ENCODE measurements at regions not wholly inside any gene's neighbourhood (a gene's known extent, or its start where the extent isn't known, plus 50 kb on each side); places are given as distances from the start of the nearest gene placed in this dataset.
A peak's percentile ranks its signal among the peaks of the same experiment; 100 is the strongest.

DNA sequence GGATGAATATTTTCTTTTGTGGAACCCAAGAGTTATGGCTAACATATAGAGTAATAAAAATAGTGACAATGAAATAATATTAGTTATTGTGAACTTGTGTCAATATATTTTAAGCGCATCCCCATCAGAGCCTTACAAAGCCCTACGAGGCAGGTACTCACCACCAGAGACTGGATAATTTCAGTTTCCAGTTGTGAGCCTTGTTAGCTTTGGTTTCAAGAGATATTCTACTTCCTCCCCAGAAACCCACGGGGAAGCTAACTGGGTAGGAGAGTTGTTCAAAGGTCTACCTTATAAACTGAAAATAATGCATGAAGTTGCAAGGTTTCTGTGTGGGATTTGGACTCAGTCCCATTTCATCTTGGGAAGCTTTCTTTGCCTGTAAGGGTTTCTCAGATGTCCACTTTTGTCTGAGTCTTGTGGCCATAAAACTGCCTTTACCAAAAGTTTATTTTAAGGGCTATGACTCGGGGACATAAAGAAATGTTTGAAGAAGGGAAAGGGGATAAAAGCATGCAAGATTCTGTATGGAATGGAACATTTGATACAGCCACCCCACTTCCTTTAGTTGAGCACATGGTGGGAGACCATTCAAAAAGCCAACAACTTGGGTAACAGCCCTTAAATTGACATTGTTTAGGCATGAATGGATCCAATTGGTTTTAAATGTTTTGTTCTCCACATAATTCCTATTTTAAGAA, 57.4 kb upstream of the ANKRD55 start (continued):
- TF ChIP-seq, protein P1, sequence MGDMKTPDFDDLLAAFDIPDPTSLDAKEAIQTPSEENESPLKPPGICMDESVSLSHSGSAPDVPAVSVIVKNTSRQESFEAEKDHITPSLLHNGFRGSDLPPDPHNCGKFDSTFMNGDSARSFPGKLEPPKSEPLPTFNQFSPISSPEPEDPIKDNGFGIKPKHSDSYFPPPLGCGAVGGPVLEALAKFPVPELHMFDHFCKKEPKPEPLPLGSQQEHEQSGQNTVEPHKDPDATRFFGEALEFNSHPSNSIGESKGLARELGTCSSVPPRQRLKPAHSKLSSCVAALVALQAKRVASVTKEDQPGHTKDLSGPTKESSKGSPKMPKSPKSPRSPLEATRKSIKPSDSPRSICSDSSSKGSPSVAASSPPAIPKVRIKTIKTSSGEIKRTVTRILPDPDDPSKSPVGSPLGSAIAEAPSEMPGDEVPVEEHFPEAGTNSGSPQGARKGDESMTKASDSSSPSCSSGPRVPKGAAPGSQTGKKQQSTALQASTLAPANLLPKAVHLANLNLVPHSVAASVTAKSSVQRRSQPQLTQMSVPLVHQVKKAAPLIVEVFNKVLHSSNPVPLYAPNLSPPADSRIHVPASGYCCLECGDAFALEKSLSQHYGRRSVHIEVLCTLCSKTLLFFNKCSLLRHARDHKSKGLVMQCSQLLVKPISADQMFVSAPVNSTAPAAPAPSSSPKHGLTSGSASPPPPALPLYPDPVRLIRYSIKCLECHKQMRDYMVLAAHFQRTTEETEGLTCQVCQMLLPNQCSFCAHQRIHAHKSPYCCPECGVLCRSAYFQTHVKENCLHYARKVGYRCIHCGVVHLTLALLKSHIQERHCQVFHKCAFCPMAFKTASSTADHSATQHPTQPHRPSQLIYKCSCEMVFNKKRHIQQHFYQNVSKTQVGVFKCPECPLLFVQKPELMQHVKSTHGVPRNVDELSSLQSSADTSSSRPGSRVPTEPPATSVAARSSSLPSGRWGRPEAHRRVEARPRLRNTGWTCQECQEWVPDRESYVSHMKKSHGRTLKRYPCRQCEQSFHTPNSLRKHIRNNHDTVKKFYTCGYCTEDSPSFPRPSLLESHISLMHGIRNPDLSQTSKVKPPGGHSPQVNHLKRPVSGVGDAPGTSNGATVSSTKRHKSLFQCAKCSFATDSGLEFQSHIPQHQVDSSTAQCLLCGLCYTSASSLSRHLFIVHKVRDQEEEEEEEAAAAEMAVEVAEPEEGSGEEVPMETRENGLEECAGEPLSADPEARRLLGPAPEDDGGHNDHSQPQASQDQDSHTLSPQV (IDR thresholded peaks at IDR 0.05): 0 out of 2 replicates have a peak, but pooled peaks have one; percentile 28

DNA sequence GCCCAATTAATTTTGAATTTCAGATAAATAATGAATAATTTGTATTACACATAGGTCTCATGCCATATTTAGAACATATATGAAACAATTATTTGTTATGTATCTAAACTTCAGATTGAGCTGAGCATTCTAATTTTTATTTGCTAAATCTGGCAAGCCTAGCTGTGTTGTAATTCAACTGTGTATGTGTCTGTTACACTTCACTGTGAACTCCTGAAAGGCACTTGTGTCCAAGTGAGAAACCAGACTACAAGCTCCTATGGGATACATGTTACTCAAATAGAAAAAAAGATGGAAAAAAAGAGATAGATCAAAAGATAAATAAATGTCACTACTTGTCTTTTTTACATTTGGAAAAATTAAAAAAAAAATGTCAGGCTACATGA, 56.5 kb upstream of the ANKRD55 start:
- POLR2A ChIA-PET: interaction anchor here (1.5 kb wide), 1 partner anchor 10 kb away, joined by 4 read pairs; no protein-coding TSS in a partner anchor
- H4K20me1 ChIP-seq (replicated peaks; ENCODE audit: control insufficient read depth, insufficient read depth, low read length): no peaks in the 10 kb centered on the region
- H3K9me1 ChIP-seq (ENCODE audit: control insufficient read depth, insufficient read depth, low read length): no peaks in the 10 kb centered on the region
- intact Hi-C loops (cut with micrococcal nuclease): no loop called here
- DNase-seq (ENCODE audit: extremely low read depth in 1 of 4, low spot score in 3 of 4) (no peak), ATAC-seq (no peak), FAIRE-seq (no peak)
- no peaks in the 10 kb centered on the region for H3K79me2 ChIP-seq (ENCODE audit: control insufficient read depth, insufficient read depth, low read length)
- no peaks in the 10 kb centered on the region for H3K27me3 ChIP-seq (ENCODE audit: control insufficient read depth in 2 of 2, insufficient read depth in 2 of 2, low read length in 2 of 2)
- H3K4me1 ChIP-seq (replicated peaks in 1 of 2; ENCODE audit: control insufficient read depth in 2 of 2, insufficient read depth in 2 of 2, low read length in 2 of 2): peaks cover 9 to 33% of the 10 kb centered on the region in 2 experiments; a peak in 4 of 5 replicates
- in situ Hi-C loops (cut with MboI): no loop called here
- CTCF ChIA-PET (ENCODE audit: low intra/inter-chr PET ratio): no interaction called here
- peak overlapping the region; percentile 54; the same call in 1 of the 2 replicates for H2AFZ ChIP-seq (ENCODE audit: low read depth, low read length)
- H3K4me2 ChIP-seq (ENCODE audit: insufficient read depth, low read length): peak overlapping the region; percentile 55; the same call in 1 of the 2 replicates
- no peak overlapping the region for H3K9ac ChIP-seq (ENCODE audit: insufficient read depth in 1 of 2, low read depth in 2 of 2, low read length in 2 of 2)
- no peaks in the 10 kb centered on the region for H3K9me3 ChIP-seq (replicated peaks; ENCODE audit: control insufficient read depth, insufficient read depth, low read depth, low read length)
- no peak overlapping the region for H3K4me3 ChIP-seq
- no TSS peak for BruUV-seq (replicated peaks)
- H3K27ac ChIP-seq (ENCODE audit: extremely low read depth, low read depth, low read length): peak overlapping the region; percentile 60; the same call in 1 of the 3 replicates
- no peaks in the 10 kb centered on the region for H3K36me3 ChIP-seq (ENCODE audit: control insufficient read depth, insufficient read depth, low read length)
- TF ChIP-seq SAFB (IDR thresholded peaks at IDR 0.05; ENCODE audit: borderline replicate concordance, low read depth, low read length) (no peak), RFX1 (IDR thresholded peaks at IDR 0.05) (no peak), EGR1 (conservative IDR thresholded peaks at IDR 0.05) (no peak), TEAD1 (CRISPR knock-in tag; IDR thresholded peaks at IDR 0.05) (no peak), RBM25 (IDR thresholded peaks at IDR 0.05; ENCODE audit: low read depth, low read length, severe bottlenecking) (no peak), ZSCAN32 (CRISPR knock-in tag; IDR thresholded peaks at IDR 0.05) (no peak), BRD4 (IDR thresholded peaks at IDR 0.05) (no peak), SMAD2 (IDR thresholded peaks at IDR 0.05; ENCODE audit: low read depth, low read length) (no peak), RBFOX2 (IDR thresholded peaks at IDR 0.05; ENCODE audit: low read depth, low read length) (no peak), STAT5A (IDR thresholded peaks at IDR 0.05; ENCODE audit: borderline replicate concordance, low read length) (no peak)
- TF ChIP-seq, protein P2, sequence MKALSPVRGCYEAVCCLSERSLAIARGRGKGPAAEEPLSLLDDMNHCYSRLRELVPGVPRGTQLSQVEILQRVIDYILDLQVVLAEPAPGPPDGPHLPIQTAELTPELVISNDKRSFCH (CRISPR knock-in tag; IDR thresholded peaks at IDR 0.05): no peak
- TF ChIP-seq, protein P2 (tag; IDR thresholded peaks at IDR 0.05): no peak
- TF ChIP-seq, protein P3, sequence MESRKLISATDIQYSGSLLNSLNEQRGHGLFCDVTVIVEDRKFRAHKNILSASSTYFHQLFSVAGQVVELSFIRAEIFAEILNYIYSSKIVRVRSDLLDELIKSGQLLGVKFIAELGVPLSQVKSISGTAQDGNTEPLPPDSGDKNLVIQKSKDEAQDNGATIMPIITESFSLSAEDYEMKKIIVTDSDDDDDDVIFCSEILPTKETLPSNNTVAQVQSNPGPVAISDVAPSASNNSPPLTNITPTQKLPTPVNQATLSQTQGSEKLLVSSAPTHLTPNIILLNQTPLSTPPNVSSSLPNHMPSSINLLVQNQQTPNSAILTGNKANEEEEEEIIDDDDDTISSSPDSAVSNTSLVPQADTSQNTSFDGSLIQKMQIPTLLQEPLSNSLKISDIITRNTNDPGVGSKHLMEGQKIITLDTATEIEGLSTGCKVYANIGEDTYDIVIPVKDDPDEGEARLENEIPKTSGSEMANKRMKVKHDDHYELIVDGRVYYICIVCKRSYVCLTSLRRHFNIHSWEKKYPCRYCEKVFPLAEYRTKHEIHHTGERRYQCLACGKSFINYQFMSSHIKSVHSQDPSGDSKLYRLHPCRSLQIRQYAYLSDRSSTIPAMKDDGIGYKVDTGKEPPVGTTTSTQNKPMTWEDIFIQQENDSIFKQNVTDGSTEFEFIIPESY (CRISPR knock-in tag; IDR thresholded peaks at IDR 0.05): no peak

All from K562 (cell line).